ENCODE measurements at regions not wholly inside any gene's neighbourhood (a gene's known extent, or its start where the extent isn't known, plus 50 kb on each side); places are given as distances from the start of the nearest gene placed in this dataset.

GRCh38 chr2:22375096-22375495 is 1009.9 kb upstream of the KLHL29 start:
- BruUV-seq (replicated peaks) = no TSS peak
- no peak overlapping the region for H4K8ac ChIP-seq (ENCODE audit: low read depth in 2 of 2, low read length in 2 of 2)
- H3K27me3 ChIP-seq (ENCODE audit: control insufficient read depth, insufficient read depth, low read length) = no peaks in the 10 kb centered on the region
- H3K27ac ChIP-seq (ENCODE audit: insufficient read depth, low read length) = no peak overlapping the region
- H4K20me1 ChIP-seq (ENCODE audit: insufficient read depth, low read length) = no peaks in the 10 kb centered on the region
- no peaks in the 10 kb centered on the region for H3K4me1 ChIP-seq (ENCODE audit: control insufficient read depth, insufficient read depth, low read length)
- no peak overlapping the region for H2BK20ac ChIP-seq (ENCODE audit: low read depth, low read length)
- no peak overlapping the region for H3K18ac ChIP-seq (ENCODE audit: low read depth, low read length)
- no peak overlapping the region for H3K9ac ChIP-seq (ENCODE audit: low read depth, low read length)
- H2AK9ac ChIP-seq (replicated peaks; ENCODE audit: low read depth, low read length, poor library complexity) = no peak overlapping the region
- H3K9me3 ChIP-seq (ENCODE audit: control insufficient read depth, insufficient read depth, low read length) = 0 out of 2 replicates have a peak, but pooled peaks cover 2% of the 10 kb centered on the region
- H3K4me2 ChIP-seq (ENCODE audit: low read depth, low read length) = no peak overlapping the region
- H2AK5ac ChIP-seq (ENCODE audit: low read depth, low read length) = no peak overlapping the region
- no peaks in the 10 kb centered on the region for H3K9me1 ChIP-seq (ENCODE audit: insufficient read depth, low read length)
- H2BK5ac ChIP-seq (ENCODE audit: low read depth, low read length, poor library complexity, severe bottlenecking) = no peak overlapping the region
- no peak overlapping the region for H3K4ac ChIP-seq (ENCODE audit: low read depth, low read length)
- no peak overlapping the region for H2BK120ac ChIP-seq (ENCODE audit: low read depth, low read length)
- no peak overlapping the region for H3K56ac ChIP-seq (ENCODE audit: extremely low read depth, insufficient read depth, low read length)
- H2AFZ ChIP-seq (replicated peaks; ENCODE audit: low read length, poor library complexity) = no peak overlapping the region
- CTCF ChIA-PET = no interaction called here
- no peak for TF ChIP-seq RFX5 (IDR thresholded peaks at IDR 0.05; ENCODE audit: low read depth, low read length)
- no peak for TF ChIP-seq RAD21 (IDR thresholded peaks at IDR 0.05; ENCODE audit: low read length)
- TF ChIP-seq MAFK (IDR thresholded peaks at IDR 0.05; ENCODE audit: low read depth, low read length) = no peak
- no peak for TF ChIP-seq ELK1 (IDR thresholded peaks at IDR 0.05; ENCODE audit: borderline replicate concordance, low read depth, low read length)
- TF ChIP-seq CEBPB (IDR thresholded peaks at IDR 0.05; ENCODE audit: low read depth, low read length) = no peak
- TF ChIP-seq MAZ (IDR thresholded peaks at IDR 0.05; ENCODE audit: borderline replicate concordance, low read depth, low read length) = no peak
- TF ChIP-seq NFE2L2 (IDR thresholded peaks at IDR 0.05; ENCODE audit: low read depth, low read length) = no peak
- no peak for TF ChIP-seq BHLHE40 (IDR thresholded peaks at IDR 0.05; ENCODE audit: low read depth, low read length)
- TF ChIP-seq CTCF (conservative IDR thresholded peaks at IDR 0.05; ENCODE audit: low read depth, low read length) = no peak
- no peak for TF ChIP-seq SMC3 (IDR thresholded peaks at IDR 0.05; ENCODE audit: low read depth, low read length)
- TF ChIP-seq FOS (IDR thresholded peaks at IDR 0.05; ENCODE audit: low read depth, low read length) = no peak
- no peak for TF ChIP-seq CHD1 (IDR thresholded peaks at IDR 0.05; ENCODE audit: low read depth, low read length)
- no peak for TF ChIP-seq MXI1 (IDR thresholded peaks at IDR 0.05; ENCODE audit: borderline replicate concordance, low read depth, low read length)
- no peak for TF ChIP-seq POLR2A (IDR thresholded peaks at IDR 0.05; ENCODE audit: low read depth, low read length)
- TF ChIP-seq USF2 (IDR thresholded peaks at IDR 0.05; ENCODE audit: low read depth, low read length) = no peak
- TF ChIP-seq RCOR1 (IDR thresholded peaks at IDR 0.05; ENCODE audit: insufficient replicate concordance, low read length) = no peak
- H4K91ac ChIP-seq (ENCODE audit: insufficient read depth, low read depth, low read length) = no peak overlapping the region
- ATAC-seq (ENCODE audit: low read depth) = no peak
- no peak overlapping the region for H3K14ac ChIP-seq (replicated peaks; ENCODE audit: low read depth, low read length)
- intact Hi-C loops (cut with micrococcal nuclease) (no loop called here), dilution Hi-C loops (cut with HindIII; ENCODE audit: low sequenced_read_pairs, unreplicated experiment) (no loop called here), in situ Hi-C loops (cut with MboI; ENCODE audit: low sequenced_read_pairs) (no loop called here)
- H3K79me1 ChIP-seq (ENCODE audit: low read depth in 1 of 2, low read length in 2 of 2) = no peaks in the 10 kb centered on the region
- POLR2A ChIA-PET (ENCODE audit: unreplicated experiment) = no interaction called here
- no CpG with 5 or more reads among the region's 1 CpG for WGBS, 2 experiments (ENCODE audit: extremely low coverage in 2 of 2, insufficient read length in 1 of 2)
- H4K5ac ChIP-seq (ENCODE audit: low read depth, low read length) = no peak overlapping the region
- H2BK15ac ChIP-seq (ENCODE audit: low read depth, low read length) = no peak overlapping the region
- DNase-seq = no peak
- no peak overlapping the region for H3K23ac ChIP-seq (ENCODE audit: low read depth, low read length)
- no peaks in the 10 kb centered on the region for H3K36me3 ChIP-seq (ENCODE audit: control insufficient read depth, insufficient read depth, low read length)
- no peak overlapping the region for H3K4me3 ChIP-seq (ENCODE audit: insufficient read depth, low read depth, low read length)

Data from IMR-90 (cell line).